GM23338 (cell line): ENCODE measurements at regions not wholly inside any gene's neighbourhood (a gene's known extent, or its start where the extent isn't known, plus 50 kb on each side); places are given as distances from the start of the nearest gene placed in this dataset.

Experiments used
- CREB1 ChIP-seq: fragments of 250-450 bp; sonication (Bioruptor Pico); IDR thresholded peaks from 2 replicates; pipeline ENCODE4 v1.5.0; 2020; ENCODE audit warnings: low read depth, mild to moderate bottlenecking, moderate library complexity
- ETS1 ChIP-seq: IDR thresholded peaks from 2 replicates; pipeline ENCODE4 v1.6.1; 2016; ENCODE audit warnings: antibody characterized with exemption
- EZH2 ChIP-seq: fragments of 200-600 bp; sonication (generic); IDR thresholded peaks from one replicate; pipeline ENCODE4 v1.8.0; 2017; ENCODE audit warnings: antibody characterized with exemption, mild to moderate bottlenecking, low read depth; ENCODE audit not compliant: unreplicated experiment
- EZH2phosphoT487 ChIP-seq: fragments of 200-600 bp; sonication (generic); IDR thresholded peaks from one replicate; pipeline ENCODE4 v1.8.1; 2018; ENCODE audit warnings: antibody characterized with exemption; ENCODE audit not compliant: unreplicated experiment
- JUNB ChIP-seq: IDR thresholded peaks from one replicate; pipeline ENCODE4 v1.6.1; 2016; ENCODE audit warnings: antibody characterized with exemption; ENCODE audit not compliant: unreplicated experiment
- NANOG ChIP-seq: IDR thresholded peaks from 2 replicates; pipeline ENCODE4 v1.6.1; 2016; ENCODE audit warnings: antibody characterized with exemption, borderline replicate concordance
- POLR2AphosphoS5 ChIP-seq: IDR thresholded peaks from 2 replicates; pipeline ENCODE4 v1.6.1; 2016; ENCODE audit warnings: antibody characterized with exemption, low read depth
- REST ChIP-seq: IDR thresholded peaks from one replicate; pipeline ENCODE4 v1.6.1; 2018; ENCODE audit warnings: antibody characterized with exemption; ENCODE audit not compliant: unreplicated experiment
- ZNF114 ChIP-seq: fragments of 250-450 bp; sonication (Bioruptor Pico); IDR thresholded peaks from 2 replicates; pipeline ENCODE4 v1.5.0; 2020; ENCODE audit warnings: mild to moderate bottlenecking, moderate library complexity
- ZNF331 ChIP-seq: fragments of 250-450 bp; sonication (Bioruptor Pico); IDR thresholded peaks from 2 replicates; pipeline ENCODE4 v1.5.0; 2020; ENCODE audit warnings: low read depth, mild to moderate bottlenecking, moderate library complexity
- TF ChIP-seq, protein P1 (sequence below), 2 experiments: fragments of 200-600 bp in 1 of 2; sonication (generic) in 1 of 2; conservative IDR thresholded peaks; 2 replicates each; pipeline versions ENCODE4 v1.5.1 to v1.6.1; 2016 to 2017; ENCODE audit warnings: antibody characterized with exemption in 2 of 2, low read depth in 2 of 2, mild to moderate bottlenecking in 2 of 2, moderate library complexity in 1 of 2

- TF ChIP-seq, protein P1, sequence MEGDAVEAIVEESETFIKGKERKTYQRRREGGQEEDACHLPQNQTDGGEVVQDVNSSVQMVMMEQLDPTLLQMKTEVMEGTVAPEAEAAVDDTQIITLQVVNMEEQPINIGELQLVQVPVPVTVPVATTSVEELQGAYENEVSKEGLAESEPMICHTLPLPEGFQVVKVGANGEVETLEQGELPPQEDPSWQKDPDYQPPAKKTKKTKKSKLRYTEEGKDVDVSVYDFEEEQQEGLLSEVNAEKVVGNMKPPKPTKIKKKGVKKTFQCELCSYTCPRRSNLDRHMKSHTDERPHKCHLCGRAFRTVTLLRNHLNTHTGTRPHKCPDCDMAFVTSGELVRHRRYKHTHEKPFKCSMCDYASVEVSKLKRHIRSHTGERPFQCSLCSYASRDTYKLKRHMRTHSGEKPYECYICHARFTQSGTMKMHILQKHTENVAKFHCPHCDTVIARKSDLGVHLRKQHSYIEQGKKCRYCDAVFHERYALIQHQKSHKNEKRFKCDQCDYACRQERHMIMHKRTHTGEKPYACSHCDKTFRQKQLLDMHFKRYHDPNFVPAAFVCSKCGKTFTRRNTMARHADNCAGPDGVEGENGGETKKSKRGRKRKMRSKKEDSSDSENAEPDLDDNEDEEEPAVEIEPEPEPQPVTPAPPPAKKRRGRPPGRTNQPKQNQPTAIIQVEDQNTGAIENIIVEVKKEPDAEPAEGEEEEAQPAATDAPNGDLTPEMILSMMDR (conservative IDR thresholded peaks at IDR 0.05; ENCODE audit: low read depth in 2 of 2) = no peak
- no peak for TF ChIP-seq EZH2
- no peak for TF ChIP-seq REST
- TF ChIP-seq POLR2AphosphoS5 = no peak
- no peak for TF ChIP-seq EZH2phosphoT487
- TF ChIP-seq ETS1 = no peak
- TF ChIP-seq NANOG = no peak
- no peak for TF ChIP-seq JUNB
- no peak for TF ChIP-seq ZNF331
- TF ChIP-seq ZNF114 (CRISPR knock-in tag) = no peak
- TF ChIP-seq CREB1 (CRISPR knock-in tag) = no peak
Measured at GRCh38 chr15:61467823-61468222, 238.7 kb upstream of the RORA start.
